Forelimb muscle (tissue), 1 donor: ENCODE measurements at regions not wholly inside any gene's neighbourhood (a gene's known extent, or its start where the extent isn't known, plus 50 kb on each side); places are given as distances from the start of the nearest gene placed in this dataset.

ENCODE experiments used
- DNase-seq: peaks from one replicate; pipeline ENCODE4 v3.0.0-alpha.2; 2013; ENCODE audit warnings: low read depth

GRCh38 chr2:100627330-100628300 is 64.8 kb downstream of the PDCL3 start:
- DNase-seq, result no peak

DNA sequence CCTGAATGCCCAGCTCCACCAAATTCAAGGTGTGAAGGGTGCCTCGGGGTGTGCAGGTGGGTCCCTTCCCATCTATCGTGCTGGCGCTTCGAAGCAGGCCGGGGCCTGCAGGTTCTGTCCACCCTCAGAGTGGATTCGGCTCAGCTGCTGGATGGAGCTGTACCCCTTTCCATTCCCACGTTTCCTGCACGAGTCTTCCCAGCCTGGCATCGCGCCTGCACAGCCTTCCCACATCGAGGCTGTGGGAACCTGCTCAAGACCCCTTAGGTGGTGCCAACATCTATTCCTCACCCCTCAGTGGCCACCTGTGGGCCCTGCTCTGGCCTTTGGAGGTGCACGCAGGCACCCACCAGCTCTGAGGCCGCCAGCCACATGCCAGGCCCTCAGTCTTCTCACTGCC is 65.7 kb downstream of the PDCL3 start:
- DNase-seq, result no peak

GRCh38 chr2:100629309-100629708 is 66.5 kb downstream of the PDCL3 start:
- no peak for DNase-seq

- DNase-seq, result no peak
Measured at GRCh38 chr2:100630473-100630977, 67.7 kb downstream of the PDCL3 start.

DNA sequence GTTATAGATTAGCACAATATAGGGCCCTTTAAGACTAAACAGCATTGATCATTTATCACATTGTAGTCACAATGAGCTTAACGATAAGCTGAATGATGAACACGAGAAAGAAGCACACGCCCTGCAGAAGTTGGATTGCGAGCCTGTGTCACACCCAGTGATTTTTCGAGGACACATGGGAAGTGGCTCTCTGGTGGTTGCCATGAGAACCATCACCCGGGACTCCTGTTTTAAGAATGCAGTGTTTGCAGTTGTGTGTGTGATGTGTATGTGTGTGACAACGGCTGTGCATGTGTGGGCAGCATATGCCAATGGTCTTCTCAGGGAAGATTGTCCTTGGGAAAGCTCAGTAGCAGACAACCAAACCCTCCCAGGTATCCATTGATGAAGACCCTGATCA is 69.2 kb downstream of the PDCL3 start:
- DNase-seq, result no peak

DNA sequence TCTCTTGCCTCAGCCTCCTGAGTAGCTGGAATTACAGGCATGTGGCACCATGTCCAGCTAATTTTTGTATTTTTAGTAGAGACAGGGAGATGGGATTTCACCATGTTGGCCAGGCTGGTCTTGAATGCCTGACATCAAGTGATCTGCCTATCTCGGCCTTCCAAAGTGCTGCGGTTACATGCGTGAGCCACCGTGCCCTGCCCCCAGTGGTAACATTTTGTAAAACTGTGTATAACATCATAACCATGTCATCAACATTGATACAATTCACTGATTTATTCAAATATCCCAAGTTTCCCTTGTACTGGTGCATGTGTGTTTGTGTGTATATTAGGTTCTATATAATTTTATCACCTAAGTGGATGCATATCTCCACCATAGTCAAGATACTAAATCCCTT is 70.0 kb downstream of the PDCL3 start:
- DNase-seq, result no peak

DNA sequence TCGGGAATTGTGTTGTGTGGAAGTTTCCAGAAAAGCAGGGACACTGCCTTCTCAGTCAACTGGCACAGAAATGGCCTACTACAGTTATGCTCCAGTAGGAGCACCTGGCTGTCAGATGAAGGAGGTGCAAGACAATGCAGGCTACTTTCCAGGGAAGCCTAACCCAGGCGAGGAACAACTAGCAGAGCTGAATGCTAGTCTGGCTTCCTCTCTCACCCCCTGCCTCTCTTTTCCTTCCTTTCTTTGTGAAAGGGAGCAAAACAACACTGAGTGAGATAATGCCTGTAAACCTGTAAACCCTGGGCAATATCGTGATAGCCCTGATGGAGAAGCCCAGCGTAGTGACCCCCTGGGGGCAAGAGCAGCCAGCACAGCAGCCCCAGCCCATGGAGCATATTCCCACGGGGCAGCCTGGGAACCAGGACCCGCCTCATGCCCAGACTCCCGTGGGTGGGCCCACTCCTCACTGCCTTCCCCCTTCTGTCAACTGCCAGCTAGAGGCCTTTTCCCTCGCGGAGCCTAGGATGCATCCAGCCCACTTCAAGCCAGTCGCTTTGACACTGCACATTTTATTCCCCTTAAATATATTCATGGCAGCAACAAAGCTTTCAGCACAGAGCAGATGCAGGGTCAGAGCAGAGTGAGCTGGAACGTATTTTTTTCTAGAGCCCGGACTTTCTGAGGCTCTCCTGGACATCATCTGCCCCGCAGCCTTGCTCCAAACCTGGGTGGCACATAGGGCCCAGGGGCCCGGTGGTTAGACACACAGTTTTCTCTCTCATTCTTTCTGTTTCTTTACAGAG is 77.0 kb downstream of the PDCL3 start:
- no peak for DNase-seq

DNA sequence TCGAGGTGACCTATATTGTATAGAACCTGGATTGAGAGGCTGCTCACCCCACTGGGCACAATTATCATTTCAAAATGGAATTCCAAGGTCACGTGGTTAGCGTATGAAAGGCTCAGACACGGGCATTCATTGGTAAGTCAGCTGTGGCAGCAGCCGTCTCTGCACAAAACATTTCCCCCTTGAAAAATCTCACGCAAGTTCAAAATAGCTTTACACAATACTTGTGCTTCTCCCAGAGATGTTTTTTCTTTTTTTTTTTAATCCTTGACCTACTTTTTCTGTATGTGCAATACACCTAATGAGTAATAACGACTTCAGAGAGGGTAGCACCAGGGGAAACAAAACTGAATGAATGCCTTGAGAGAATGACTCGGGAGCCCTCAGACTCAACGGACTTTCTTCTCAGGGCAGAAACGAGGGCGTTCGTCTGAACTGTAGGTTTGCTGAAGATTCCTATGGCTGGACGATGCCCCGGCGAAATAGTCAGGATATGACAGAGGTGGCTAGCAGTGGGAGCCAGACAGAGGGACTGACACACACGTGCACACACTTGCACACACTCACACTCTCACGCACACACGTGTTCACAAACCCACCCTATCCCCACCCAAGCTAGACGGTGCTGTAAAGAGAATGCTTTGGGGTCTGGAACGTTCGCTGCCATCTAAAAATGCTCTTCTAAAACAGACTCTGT is 77.8 kb downstream of the PDCL3 start:
- no peak for DNase-seq

DNA sequence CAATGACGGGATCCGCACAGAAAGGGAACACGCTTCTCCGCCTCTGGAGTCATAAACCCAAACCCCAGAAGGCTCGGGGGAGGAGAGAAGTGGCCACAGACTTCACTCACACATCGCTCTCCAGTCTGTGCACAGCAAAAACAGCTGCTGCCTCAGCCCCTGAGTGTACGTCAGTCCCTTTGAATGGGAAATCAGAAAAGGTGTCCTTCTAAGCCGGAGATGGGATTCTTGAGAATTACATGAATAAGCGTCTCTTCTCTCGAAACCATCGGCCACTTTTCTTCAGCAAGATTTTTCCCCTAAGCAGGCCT is 78.3 kb downstream of the PDCL3 start:
- DNase-seq, result no peak

DNA sequence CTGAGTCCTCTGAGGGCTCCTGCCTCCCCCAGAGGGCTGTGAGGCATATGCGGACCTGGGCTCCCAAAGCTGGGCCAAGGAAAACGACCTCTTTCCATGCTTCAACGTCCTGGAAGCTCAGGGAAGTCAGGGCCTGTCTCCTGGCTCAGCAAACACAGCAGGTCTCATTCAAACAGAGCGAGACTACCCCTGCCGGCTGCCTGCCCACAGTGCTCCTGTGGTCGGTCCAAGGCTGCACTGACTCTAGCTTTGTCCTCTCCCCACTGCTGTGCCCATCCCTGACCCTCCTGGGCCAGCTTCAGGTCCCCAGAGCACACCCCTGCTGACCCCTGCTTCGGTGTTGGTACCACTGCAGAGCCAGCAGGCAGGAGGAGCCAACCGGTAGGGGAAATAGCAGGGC is 79.6 kb downstream of the PDCL3 start:
- DNase-seq, result no peak

DNA sequence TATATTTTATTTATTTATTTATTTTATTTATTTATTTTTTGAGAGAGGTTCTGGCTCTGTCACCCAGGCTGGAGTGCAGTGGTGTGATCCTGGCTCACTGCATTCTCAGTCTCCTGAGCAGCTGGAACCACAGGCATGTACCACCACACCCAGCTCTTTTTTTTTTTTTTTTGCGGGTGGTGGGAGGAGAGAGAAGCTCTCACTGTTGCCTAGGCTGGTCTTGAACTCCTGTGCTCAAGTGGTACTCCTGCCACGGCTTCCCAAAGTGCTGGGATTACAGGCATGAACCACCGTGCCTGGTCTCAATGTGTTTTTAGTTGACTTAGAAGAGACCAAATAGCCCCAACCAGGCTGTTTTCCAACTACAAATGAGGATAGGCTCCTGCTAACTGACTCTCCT is 80.7 kb downstream of the PDCL3 start:
- DNase-seq, result no peak

- no peak for DNase-seq
Measured at GRCh38 chr2:100643906-100644501, 81.2 kb downstream of the PDCL3 start.

DNA sequence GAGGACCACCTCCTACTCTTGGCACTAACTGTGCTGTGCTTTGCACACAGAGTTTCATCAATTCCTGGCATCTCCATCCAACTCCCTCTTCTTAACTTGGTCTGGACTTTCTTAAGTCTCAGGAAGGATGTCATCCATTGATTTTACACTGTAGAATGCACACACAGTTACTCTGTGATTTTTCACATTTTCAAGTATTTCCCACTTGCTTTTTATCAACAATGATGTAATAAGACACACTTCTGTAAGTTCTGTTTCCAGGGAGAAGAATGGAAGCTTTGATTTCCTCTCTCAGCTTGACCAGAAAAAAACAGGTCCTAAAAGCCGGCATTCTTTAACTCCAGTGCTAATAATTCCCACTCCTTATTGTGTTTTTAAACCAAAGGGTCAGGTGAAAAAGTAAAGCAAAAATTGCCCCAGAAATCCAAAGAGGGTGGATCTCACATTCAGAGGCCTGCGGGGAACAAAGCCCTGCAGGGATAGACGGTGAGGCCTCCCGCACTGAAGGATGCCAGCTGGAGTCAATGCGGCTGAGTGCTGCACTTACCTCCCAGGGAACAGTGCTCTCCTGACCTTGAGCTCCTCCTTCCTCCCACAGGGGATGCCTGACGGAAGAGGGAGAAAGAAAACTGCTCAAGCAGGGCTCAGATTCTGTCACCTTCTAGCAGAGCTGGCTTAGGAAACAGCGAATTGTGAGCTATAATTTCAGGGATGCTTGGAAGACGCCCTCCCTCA is 83.1 kb downstream of the PDCL3 start:
- DNase-seq, result no peak

- no peak for DNase-seq
Measured at GRCh38 chr2:100647709-100648108, 84.9 kb downstream of the PDCL3 start.

DNA sequence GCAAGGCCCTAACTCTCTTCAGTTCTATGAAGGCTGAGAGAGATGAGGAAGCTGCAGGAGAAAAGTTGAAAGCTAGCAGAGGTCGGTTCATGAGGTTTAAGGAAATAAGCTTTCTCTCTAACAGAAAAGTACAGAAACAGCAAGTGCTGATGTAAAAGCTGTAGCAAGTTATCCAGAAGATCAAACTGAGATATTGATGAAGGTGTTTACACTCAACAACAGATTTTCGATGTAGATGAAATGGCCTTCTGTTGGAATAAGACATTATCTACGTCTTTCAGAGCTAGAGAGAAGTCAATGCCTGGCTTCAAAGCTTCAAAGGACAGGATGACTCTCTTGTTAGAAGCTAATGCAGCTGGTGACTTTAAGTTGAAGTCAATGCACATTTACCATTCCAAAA is 87.4 kb downstream of the PDCL3 start:
- no peak for DNase-seq

DNA sequence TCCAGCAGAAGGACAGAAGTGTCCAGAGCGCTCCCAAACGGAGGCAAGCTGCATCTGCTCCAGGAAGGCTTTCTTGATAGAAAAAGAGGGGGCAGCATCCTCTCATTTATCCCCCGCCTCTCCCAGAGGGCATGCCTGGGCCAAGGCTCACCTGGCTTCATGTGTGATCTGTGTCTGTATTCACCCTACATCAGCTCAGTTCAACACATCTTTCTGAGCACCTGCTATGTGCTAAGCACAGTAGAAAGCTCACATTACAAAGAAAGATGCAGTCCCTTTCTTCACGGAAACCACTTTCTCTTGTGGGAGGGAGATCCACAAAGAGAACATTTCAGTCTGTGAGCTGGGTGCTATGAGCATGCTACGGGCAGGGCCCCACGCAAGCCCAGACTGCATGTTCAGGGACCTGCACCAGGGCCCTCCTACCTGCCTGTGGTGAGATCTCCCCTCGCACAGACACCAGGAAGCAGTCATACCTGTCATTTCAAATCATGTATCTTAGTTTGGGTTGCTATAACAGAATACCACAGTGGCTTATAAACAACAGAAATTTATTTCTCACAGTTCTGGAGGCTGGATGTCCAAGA is 90.7 kb downstream of the PDCL3 start:
- no peak for DNase-seq

- no peak for DNase-seq
Measured at GRCh38 chr2:100654611-100655010, 91.8 kb downstream of the PDCL3 start.

GRCh38 chr2:100655446-100655845 is 92.7 kb downstream of the PDCL3 start:
- no peak for DNase-seq

- no peak for DNase-seq
Measured at GRCh38 chr2:100655936-100656534, 93.2 kb downstream of the PDCL3 start.

- no peak for DNase-seq
Measured at GRCh38 chr2:100658017-100658416, 95.2 kb downstream of the PDCL3 start.
